ENCODE measurements at regions not wholly inside any gene's neighbourhood (a gene's known extent, or its start where the extent isn't known, plus 50 kb on each side); places are given as distances from the start of the nearest gene placed in this dataset.

DNA sequence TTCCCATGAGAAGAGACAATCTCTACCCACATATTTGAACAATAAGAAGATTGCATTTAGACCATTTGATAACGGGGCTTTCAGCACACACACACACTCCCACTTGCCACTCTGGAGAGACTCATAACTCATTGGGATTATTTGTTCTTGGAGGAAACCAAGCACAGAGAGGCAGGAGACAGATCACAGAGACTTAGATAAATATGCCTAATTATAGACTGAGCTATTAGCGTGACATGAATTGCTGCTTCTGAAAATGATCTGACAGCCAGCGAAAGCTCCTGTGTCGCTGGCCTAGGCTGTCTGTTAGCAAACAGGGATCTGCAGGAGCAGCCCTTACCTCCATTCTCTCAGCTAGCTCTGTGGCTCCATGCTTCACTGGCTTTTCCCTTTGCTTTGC, 111.4 kb downstream of the CCNA1 start:
- TF ChIP-seq, protein P1, sequence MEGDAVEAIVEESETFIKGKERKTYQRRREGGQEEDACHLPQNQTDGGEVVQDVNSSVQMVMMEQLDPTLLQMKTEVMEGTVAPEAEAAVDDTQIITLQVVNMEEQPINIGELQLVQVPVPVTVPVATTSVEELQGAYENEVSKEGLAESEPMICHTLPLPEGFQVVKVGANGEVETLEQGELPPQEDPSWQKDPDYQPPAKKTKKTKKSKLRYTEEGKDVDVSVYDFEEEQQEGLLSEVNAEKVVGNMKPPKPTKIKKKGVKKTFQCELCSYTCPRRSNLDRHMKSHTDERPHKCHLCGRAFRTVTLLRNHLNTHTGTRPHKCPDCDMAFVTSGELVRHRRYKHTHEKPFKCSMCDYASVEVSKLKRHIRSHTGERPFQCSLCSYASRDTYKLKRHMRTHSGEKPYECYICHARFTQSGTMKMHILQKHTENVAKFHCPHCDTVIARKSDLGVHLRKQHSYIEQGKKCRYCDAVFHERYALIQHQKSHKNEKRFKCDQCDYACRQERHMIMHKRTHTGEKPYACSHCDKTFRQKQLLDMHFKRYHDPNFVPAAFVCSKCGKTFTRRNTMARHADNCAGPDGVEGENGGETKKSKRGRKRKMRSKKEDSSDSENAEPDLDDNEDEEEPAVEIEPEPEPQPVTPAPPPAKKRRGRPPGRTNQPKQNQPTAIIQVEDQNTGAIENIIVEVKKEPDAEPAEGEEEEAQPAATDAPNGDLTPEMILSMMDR (conservative IDR thresholded peaks at IDR 0.05; ENCODE audit: low read depth, low read length) = no peak
- TF ChIP-seq EZH2 (IDR thresholded peaks at IDR 0.05; ENCODE audit: borderline replicate concordance, low read depth, low read length, poor library complexity, severe bottlenecking) = no peak
